Duodenal mucosa (tissue), 2 donors: ENCODE measurements at regions not wholly inside any gene's neighbourhood (a gene's known extent, or its start where the extent isn't known, plus 50 kb on each side); places are given as distances from the start of the nearest gene placed in this dataset.
"Not testable (repeated sequence)": the region's sequence is repeated elsewhere in the genome, so short reads cannot be mapped to it uniquely, and the experiment has no call there.

ENCODE experiments used
- H3K27ac ChIP-seq: one replicate; pipeline ENCODE4 v1.7.0; 2013; ENCODE audit warnings: low read depth, low read length
- H3K27me3 ChIP-seq, 2 donors: one replicate each; pipeline ENCODE4 v1.7.0; 2013; ENCODE audit warnings: low read length in 2 of 2, control low read depth in 1 of 2; ENCODE audit not compliant: insufficient read depth in 2 of 2, control insufficient read depth in 1 of 2
- H3K36me3 ChIP-seq, 2 donors: one replicate each; pipeline ENCODE4 v1.7.0; 2013; ENCODE audit warnings: low read length in 2 of 2, control low read depth in 1 of 2; ENCODE audit not compliant: insufficient read depth in 2 of 2, control insufficient read depth in 1 of 2
- H3K4me1 ChIP-seq, 2 donors: one replicate each; pipeline ENCODE4 v1.7.0; 2013; ENCODE audit warnings: low read length in 2 of 2, control low read depth in 1 of 2; ENCODE audit not compliant: insufficient read depth in 2 of 2, control insufficient read depth in 1 of 2
- H3K4me3 ChIP-seq, 2 donors: one replicate each; pipeline ENCODE4 v1.7.0; 2013; ENCODE audit warnings: low read length in 2 of 2, low read depth in 1 of 2
- H3K9ac ChIP-seq, 2 donors: one replicate each; pipeline ENCODE4 v1.7.0; 2013; ENCODE audit warnings: low read length in 2 of 2, low read depth in 1 of 2
- H3K9me3 ChIP-seq, 2 donors: one replicate each; pipeline ENCODE4 v1.7.0; 2013; ENCODE audit warnings: low read length in 2 of 2, control low read depth in 1 of 2; ENCODE audit not compliant: control insufficient read depth in 1 of 2

DNA sequence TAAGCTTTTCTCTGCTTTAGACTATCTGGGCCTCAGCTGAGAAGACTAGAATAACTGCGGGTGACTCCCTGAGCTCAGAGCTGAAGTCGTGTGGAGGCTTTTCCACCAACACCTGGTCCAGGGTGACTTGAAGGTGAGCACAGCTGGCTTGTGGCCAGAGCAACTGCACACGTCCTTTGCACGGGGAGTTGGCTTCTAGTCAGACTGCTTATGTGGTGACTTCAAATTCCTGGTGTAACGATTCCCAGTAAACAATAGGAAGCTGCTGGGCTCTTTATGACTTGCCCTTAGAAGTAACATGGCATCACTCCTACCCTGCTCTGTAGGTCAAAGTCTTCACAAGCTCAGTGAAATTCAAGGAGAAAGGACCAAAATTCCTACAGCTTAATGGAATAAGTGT is 800.6 kb upstream of the CDH6 start:
- H3K36me3 ChIP-seq, result no peaks in the 10 kb centered on the region
- no peak overlapping the region for H3K9ac ChIP-seq
- no peaks in the 10 kb centered on the region for H3K27me3 ChIP-seq

GRCh38 chr5:30390095-30390494 is 803.4 kb upstream of the CDH6 start:
- Histone ChIP-seq H3K36me3 (no peaks in the 10 kb centered on the region), H3K9ac (no peak overlapping the region), H3K9me3 (no peaks in the 10 kb centered on the region)

More for the DNA sequence above, 800.6 kb upstream of the CDH6 start:
- H3K4me1 ChIP-seq, result no peaks in the 10 kb centered on the region
- no peak overlapping the region for H3K27ac ChIP-seq
- H3K4me3 ChIP-seq, result no peak overlapping the region
- H3K9me3 ChIP-seq, result no peaks in the 10 kb centered on the region

DNA sequence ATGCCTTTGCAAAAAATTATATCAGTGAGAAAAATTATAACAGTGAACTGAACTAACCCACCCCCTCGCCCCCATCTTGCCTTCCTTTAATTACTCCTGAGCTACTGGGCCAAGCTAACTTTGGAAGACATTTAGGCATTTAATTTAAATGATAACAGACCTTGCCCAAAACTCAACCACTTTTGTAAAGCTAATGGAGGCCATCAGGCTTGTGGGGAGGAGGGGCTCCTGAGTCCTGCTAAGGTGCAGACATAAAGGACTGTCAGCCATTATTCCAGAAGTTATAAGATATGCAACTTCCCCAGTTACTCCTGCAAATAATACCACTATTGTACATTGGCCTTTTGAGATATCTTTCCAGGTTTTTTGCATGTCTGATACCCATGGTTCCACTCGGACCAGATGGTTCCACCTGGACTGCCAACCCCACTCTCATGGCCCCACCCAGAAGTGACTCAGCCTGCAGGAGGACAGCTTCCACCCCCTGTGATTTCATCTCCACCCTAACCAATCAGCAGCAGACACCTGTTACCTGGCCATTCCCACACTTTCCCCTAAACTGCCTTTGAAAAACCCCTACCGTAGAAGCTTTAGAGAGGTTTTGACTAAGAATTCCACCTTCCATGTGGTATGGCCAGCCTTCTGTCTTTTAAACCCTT is 805.4 kb upstream of the CDH6 start:
- no peaks in the 10 kb centered on the region for H3K9me3 ChIP-seq
- no peaks in the 10 kb centered on the region for H3K4me1 ChIP-seq
- H3K9ac ChIP-seq, result no peak overlapping the region
- H3K27me3 ChIP-seq, result no peaks in the 10 kb centered on the region
- no peak overlapping the region for H3K27ac ChIP-seq
- H3K36me3 ChIP-seq, result no peaks in the 10 kb centered on the region
- H3K4me3 ChIP-seq, result no peak overlapping the region

More at GRCh38 chr5:30390095-30390494, 803.4 kb upstream of the CDH6 start:
- no peaks in the 10 kb centered on the region for H3K27me3 ChIP-seq
- H3K4me1 ChIP-seq, result no peaks in the 10 kb centered on the region
- H3K4me3 ChIP-seq, result no peak overlapping the region
- no peak overlapping the region for H3K27ac ChIP-seq

DNA sequence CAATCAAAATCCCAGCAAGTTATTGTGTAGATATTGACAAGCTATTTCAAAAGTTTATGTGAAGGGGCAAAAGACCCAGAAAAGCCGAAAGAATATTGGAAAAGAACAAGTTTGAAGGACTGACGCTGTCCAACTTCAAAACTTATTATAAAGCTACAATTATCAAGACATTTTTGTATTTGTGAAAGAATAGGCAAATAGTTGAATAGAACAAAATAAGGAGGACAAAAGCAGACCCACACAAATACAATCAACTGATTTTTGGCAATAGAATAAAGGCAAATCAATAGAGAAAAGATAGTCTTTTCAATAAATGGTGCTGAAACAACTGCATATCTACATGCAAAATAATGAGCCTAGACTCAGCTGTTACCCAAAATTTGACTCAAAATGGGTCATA is 807.7 kb upstream of the CDH6 start:
- no peak overlapping the region for H3K4me3 ChIP-seq
- H3K9me3 ChIP-seq, result no peaks in the 10 kb centered on the region
- no peak overlapping the region for H3K27ac ChIP-seq
- H3K27me3 ChIP-seq, result no peaks in the 10 kb centered on the region
- H3K4me1 ChIP-seq, result no peaks in the 10 kb centered on the region
- no peak overlapping the region for H3K9ac ChIP-seq
- H3K36me3 ChIP-seq, result no peaks in the 10 kb centered on the region

DNA sequence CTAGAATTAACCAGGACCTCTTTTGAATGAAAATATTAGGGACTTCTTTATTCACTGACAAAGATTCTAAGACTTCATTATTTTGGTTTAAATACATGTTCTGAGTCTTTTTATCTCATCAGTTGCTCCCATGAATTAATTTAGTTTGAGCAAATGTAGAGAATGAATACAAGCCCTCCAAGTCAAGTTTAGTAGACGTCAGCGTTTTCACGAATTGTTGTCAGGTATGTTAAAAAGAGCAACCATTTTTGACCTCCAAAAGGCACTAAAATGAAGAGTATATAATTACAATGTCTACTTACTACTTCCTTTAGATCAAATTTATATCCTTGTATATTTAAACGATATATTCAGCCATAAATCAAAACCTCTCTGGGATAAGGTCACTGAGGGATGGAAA is 809.3 kb upstream of the CDH6 start:
- H3K9ac ChIP-seq, result no peak overlapping the region
- H3K27me3 ChIP-seq, result no peaks in the 10 kb centered on the region
- no peak overlapping the region for H3K27ac ChIP-seq
- H3K36me3 ChIP-seq, result no peaks in the 10 kb centered on the region
- H3K4me3 ChIP-seq, result no peak overlapping the region
- H3K9me3 ChIP-seq, result no peaks in the 10 kb centered on the region
- H3K4me1 ChIP-seq, result no peaks in the 10 kb centered on the region

- Histone ChIP-seq H3K27ac (no peak overlapping the region), H3K36me3 (no peaks in the 10 kb centered on the region), H3K9me3 (no peaks in the 10 kb centered on the region), H3K9ac (no peak overlapping the region), H3K27me3 (no peaks in the 10 kb centered on the region), H3K4me3 (no peak overlapping the region), H3K4me1 (no peaks in the 10 kb centered on the region)
These were observed 813.3 kb upstream of the CDH6 start for GRCh38 chr5:30380228-30380627.

DNA sequence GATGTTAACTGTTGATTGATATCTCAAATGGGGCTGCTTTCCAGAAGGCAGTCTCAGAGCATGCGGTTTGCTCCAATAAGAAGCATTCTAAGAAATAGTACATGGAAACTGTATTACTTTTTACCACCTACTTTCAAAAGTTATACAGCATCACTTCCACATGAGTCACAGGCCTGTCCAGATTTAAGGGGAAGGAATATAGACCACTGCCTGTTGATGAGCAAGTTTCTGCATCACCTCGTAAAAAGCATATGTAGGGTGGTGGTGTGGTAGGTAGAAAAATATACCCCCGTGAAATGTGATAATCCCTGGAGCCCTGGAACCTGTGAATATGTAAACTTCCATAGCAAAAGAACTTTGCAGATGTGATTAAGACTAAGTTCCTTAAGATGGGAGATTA is 816.6 kb upstream of the CDH6 start:
- H3K27ac ChIP-seq, result no peak overlapping the region

DNA sequence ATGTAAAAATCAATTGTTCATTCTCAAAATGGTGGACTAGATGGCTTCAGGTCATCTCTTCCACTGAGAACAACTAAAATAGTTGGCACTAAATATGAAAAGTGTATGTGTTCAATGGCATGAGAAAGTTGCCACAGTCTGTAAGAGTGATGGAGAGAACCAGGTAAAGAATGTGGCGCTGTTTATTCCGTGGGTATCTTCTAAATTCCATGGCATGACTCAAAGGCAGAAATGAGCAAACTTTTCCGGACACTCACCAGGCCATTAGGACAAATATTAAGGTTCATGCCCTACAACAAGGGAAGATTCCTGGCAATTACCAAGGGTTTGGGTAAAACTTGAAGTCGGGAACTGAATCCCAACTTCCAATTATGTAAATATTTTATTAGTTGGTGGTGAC is 825.4 kb upstream of the CDH6 start:
- no peaks in the 10 kb centered on the region for H3K4me1 ChIP-seq
- H3K36me3 ChIP-seq, result no peaks in the 10 kb centered on the region
- H3K27me3 ChIP-seq, result no peaks in the 10 kb centered on the region

More for the DNA sequence above, 816.6 kb upstream of the CDH6 start:
- Histone ChIP-seq H3K27me3 (no peaks in the 10 kb centered on the region), H3K9ac (no peak overlapping the region), H3K9me3 (no peaks in the 10 kb centered on the region), H3K36me3 (no peaks in the 10 kb centered on the region), H3K4me1 (no peaks in the 10 kb centered on the region), H3K4me3 (no peak overlapping the region)

DNA sequence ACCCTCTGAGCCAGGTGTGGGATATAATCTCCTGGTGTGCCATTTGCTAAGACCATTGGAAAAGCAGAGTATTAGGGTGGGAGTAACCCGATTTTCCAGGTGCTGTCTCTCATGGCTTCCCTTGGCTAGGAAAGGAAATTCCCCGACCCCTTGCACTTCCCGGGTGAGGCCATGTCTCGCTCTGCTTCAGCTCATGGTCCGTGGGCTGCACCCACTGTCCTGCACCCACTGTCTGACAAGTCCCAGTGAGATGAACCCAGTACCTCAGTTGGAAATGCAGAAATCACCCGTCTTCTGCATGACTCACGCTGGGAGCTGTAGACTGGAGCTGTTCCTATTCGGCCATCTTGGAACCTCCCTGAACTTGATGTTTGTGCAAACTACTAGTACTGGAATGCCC is 828.5 kb upstream of the CDH6 start:
- H3K36me3 ChIP-seq, H3K9ac ChIP-seq, H3K27me3 ChIP-seq, H3K4me1 ChIP-seq, H3K4me3 ChIP-seq, H3K27ac ChIP-seq: not testable (repeated sequence)
- H3K9me3 ChIP-seq, result peaks cover 2 to 11% of the 10 kb centered on the region in 2 donors

More for the DNA sequence above, 825.4 kb upstream of the CDH6 start:
- H3K27ac ChIP-seq, result no peak overlapping the region
- peaks cover 2 to 11% of the 10 kb centered on the region in 2 donors for H3K9me3 ChIP-seq
- H3K4me3 ChIP-seq, result no peak overlapping the region
- no peak overlapping the region for H3K9ac ChIP-seq

DNA sequence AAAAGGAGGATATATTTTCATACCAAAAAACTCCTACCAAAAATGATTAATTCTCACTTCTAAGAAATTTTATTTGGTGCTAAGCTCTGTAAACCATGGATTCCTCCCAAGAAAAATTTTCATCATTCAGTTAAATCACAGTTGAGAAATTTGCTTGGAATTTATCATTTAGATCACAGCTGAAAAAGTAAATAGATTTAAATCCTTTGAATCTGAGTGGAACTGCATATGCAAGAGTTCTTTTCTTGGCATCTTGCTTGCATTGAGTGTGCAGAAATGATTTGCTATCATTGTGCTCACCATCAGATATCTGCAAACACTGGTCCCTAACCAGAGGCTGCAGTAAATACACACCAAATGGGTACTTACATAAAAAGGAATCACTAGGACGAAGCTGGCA is 836.1 kb upstream of the CDH6 start:
- Histone ChIP-seq H3K4me3 (no peak overlapping the region), H3K27ac (no peak overlapping the region), H3K36me3 (no peaks in the 10 kb centered on the region), H3K27me3 (no peaks in the 10 kb centered on the region), H3K9me3 (peaks cover 0 to 4% of the 10 kb centered on the region in 2 donors), H3K9ac (no peak overlapping the region), H3K4me1 (no peaks in the 10 kb centered on the region)

- Histone ChIP-seq H3K9me3 (peaks cover 0 to 4% of the 10 kb centered on the region in 2 donors), H3K9ac (no peak overlapping the region), H3K27me3 (no peaks in the 10 kb centered on the region), H3K27ac (no peak overlapping the region), H3K36me3 (no peaks in the 10 kb centered on the region), H3K4me1 (no peaks in the 10 kb centered on the region), H3K4me3 (no peak overlapping the region)
These were observed 837.8 kb upstream of the CDH6 start for GRCh38 chr5:30355675-30356074.
